CD4-positive, alpha-beta T cell treated with Interleukin-2 at 100 ng/mL for 4 hours (primary cell): ENCODE measurements at regions not wholly inside any gene's neighbourhood (a gene's known extent, or its start where the extent isn't known, plus 50 kb on each side); places are given as distances from the start of the nearest gene placed in this dataset.

Experiments used
- DNase-seq: peaks from one replicate; pipeline ENCODE4 v3.0.0-alpha.2; 2020; ENCODE audit warnings: low spot score

GRCh38 chr4:14879683-14880082, 122.6 kb upstream of the CPEB2 start:
- DNase-seq: no peak

DNA sequence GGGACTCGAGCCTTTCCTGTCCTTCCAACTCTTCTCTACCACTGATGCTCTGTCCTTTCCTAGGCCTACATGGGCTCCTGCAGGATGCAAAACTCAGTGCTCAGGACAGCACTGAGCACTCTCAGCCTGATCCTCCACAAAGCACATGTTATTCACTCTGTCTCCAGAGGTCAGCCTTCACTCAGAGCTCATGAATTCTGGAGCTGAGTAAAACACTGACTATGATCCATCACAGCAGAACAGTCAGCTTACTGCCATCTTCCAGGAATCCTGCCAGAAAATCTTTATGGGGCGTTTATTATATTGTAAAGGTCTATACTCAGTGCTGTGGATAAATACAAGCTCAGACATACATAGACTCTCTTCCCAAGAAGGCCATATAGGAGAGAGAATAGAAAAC, 121.5 kb upstream of the CPEB2 start:
- DNase-seq: no peak

DNA sequence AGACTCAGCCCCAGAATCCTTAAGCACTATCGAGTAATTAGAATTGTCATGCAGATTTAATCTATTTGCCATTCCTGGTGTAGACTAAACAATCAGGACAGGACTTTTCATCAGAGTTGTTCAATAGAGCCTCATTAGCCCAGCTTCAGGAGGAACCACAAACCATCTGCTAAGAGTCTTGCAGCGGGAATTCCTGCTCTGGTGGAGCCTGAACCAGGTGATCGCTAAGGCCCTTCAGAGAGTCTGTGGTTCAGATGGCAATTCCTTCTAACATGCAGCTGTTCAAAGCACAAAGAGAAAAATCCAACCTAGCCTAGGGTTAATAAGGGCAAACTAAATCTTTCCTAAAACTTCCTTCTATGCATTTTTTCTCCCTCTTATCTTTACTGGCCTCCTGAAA, 119.1 kb upstream of the CPEB2 start:
- no peak for DNase-seq

- no peak for DNase-seq
Observed at GRCh38 chr4:14883661-14884060, 118.6 kb upstream of the CPEB2 start.

DNA sequence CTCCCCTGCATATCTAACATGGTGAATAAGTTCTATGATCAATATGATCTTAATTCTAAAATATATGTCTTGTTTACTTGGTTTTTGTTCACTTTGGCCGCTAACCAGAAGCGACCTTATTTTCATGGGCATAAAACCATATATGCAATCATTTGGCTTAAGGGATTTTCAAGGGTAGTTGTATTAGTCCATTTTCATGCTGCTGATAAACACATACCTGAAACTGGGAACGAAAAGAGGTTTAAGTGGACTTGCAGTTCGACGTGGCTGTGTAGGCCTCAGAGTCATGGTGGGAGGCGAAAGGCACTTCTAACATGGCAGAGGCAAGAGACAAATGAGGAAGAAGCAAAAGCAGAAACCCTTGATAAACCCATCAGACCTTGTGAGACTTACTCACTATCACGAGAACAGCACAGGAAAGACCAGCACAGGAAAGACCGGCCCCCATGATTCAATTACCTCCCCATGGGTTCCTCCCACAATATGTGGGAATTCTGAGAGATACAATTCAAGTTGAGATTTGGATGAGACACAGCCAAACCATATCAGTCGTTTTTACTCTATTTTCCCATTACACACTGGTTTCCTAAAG, 114.3 kb upstream of the CPEB2 start:
- DNase-seq: no peak

GRCh38 chr4:14888790-14889572, 113.3 kb upstream of the CPEB2 start:
- DNase-seq: no peak

- DNase-seq: no peak
Observed at GRCh38 chr4:14892563-14892962, 109.7 kb upstream of the CPEB2 start.

GRCh38 chr4:14893713-14894112, 108.6 kb upstream of the CPEB2 start:
- DNase-seq: no peak

DNA sequence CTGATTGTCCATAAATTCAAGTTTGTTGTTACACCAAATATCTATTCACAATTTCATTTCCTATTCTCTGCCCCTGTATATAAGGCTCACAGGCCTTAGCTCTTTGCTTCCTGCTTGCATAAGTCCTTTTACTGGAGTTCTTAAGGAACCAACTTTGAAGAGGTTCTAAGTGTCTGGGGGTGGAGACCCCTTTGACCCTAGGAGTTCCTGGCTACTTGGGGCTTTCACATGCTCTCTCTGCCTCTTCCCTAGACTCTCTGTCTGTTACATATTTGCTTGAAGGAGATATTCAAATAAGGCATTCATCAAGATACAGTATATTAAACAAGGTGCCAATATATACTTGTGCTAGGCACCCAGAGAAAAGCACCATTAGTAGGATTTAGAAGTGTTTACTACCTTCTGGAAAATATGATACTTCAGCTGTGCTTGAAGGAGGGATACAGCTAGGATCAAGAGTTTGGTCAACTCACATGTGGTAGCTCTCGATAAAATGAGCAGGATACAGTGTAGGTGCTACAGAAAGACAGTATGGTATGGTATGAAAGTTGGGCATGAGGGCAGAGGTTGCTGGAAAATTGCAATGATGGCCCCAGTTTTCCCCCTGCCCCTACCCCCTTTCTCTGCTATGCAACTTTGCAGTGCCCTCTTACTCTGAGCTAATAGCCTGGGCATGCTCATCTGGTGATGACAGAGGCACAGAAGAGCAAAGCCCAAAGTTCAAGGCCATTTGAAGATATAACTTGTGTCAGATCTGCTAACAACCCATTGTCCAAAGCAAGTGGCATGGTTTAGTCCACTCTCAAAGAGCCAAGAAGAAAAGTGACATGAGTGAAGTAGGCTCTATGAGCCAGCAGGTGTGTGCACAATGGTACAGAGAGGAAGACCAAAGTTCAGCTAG, 107.6 kb upstream of the CPEB2 start:
- DNase-seq: no peak

GRCh38 chr4:14896656-14897175, 105.6 kb upstream of the CPEB2 start:
- DNase-seq: no peak

DNA sequence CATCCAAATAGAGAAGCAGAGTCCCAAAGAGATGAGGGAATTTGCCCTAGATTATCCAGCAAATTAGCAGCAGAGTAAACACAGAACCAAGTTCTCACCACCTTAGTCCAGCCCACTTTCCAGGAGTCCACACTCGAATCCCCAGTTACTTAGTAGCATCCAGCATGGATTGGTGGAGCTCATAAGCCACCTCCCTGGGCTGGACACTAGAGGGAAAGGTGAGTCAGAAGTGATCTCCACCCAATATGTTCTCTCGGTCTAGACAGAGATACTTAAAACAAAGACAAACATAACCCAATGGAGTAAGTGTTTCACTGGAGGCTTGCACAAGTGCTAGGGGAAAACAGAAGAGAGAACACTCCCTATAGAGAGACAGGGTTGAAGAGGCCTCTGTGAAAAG, 105.1 kb upstream of the CPEB2 start:
- no peak for DNase-seq

DNA sequence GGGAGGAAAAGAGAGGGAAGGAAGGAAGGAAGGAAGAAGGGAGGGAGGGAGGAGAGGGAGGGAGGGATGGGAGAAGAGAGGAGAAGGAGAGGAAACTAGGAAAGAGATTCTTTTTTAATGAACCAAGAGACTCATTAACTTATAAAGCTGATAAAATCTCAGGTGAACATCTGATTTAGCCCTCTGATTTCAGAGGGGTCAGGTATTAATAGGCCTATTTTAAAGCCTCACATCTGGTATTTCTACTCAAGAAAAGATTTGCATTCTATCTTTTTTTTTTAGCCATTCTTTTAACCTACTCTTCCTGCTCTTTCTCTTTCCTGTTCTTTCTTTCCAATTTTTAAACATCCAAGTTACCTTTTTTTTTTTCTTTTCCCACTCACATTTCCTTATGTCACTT, 103.3 kb upstream of the CPEB2 start:
- no peak for DNase-seq

GRCh38 chr4:14902342-14902741, 99.9 kb upstream of the CPEB2 start:
- no peak for DNase-seq

DNA sequence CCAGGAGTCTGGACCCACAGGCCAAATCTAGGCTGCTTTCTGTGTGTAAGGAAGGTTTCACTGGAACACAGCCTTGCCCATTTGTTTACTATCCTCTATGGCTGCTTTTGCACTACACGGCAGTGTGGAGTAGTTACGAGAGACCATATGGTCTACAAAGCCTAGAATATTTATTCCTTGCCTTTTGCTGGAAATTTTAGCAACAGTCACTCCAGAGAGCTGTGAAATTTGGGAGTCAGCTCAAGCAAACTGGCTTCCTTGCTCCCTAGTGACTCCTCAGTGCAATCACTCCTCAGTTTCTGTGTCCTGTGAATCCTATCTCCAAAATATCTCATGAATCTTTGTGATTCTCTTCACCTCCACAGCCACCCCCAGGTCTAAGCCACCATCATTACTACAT, 99.0 kb upstream of the CPEB2 start:
- DNase-seq: no peak

- DNase-seq: no peak
Observed at GRCh38 chr4:14906805-14907204, 95.5 kb upstream of the CPEB2 start.

- no peak for DNase-seq
Observed at GRCh38 chr4:14908635-14909034, 93.6 kb upstream of the CPEB2 start.

GRCh38 chr4:14910411-14910810, 91.9 kb upstream of the CPEB2 start:
- DNase-seq: no peak

DNA sequence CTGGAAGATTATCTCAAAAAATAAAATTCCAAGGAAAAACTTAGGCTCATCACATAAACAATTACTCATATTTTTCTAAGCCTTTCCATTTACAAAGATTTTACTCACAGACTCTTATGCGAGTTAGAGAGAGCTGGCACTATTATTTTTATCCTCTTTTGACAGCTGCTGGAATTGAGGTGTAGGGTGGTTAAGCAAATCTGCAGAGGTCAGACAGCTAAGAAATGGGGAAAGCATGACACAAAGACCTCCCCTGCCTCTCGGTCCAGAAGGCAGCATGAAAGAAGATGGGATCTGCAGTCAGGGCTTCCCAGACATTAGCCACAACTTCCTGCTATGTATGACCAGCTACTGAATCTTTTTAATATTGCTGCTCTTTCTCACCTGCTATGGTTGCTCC, 89.9 kb upstream of the CPEB2 start:
- no peak for DNase-seq

DNA sequence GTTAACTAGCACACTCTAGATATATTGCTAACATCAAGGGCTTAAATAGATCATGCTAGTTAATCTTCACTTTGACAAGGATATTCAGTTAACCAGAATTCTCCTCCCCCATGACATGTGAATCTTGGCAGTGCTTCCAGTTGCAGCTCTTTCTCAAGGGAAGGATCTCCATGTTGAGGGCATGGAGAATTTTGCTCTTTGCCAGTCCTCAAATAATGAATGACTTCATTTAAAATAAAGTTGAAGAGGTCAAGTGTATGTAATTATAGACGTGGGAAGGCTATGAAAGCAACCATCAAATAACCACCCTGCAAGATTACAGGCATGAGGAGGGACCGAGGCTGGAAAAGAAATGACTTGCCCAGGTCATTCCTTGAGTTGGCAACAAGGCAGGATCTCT, 87.3 kb upstream of the CPEB2 start:
- DNase-seq: no peak

GRCh38 chr4:14916554-14917297, 85.6 kb upstream of the CPEB2 start:
- no peak for DNase-seq

DNA sequence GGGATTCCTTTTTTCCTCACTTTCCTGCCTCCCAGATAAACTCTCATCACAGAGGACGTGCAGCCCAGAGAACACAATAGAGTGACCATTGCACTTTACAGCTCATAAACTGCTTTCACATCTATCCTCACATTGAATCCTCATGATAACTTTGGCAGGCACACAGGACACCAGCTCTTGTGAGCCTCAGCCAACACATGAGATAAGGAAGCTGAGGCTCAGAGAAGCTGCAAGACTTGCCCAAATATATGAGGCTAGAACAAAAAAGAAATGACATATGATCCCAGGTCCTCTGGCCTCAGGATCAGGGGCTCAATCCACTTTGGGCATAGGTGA, 85.0 kb upstream of the CPEB2 start:
- DNase-seq: no peak

DNA sequence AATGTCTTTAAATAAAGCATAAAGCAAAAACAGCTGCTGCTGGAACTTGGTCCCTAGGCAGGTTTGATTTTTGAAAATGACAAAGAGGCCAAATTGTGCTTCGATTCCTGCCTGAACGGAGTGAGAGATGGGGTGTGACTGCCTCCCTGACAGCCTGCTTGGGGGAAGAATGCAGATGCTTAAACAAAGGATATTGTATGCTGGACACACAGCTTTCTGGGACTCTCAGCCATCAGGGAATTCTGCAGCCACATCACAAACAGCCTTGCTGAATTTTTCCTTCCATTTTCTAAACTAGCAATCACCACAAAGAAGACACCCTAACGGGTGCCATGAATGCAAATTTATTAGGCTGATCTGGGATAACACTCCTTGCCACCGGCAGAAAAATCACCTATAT, 83.9 kb upstream of the CPEB2 start:
- no peak for DNase-seq
